GM12878 (cell line): ENCODE measurements at regions not wholly inside any gene's neighbourhood (a gene's known extent, or its start where the extent isn't known, plus 50 kb on each side); places are given as distances from the start of the nearest gene placed in this dataset.

Experiments used
- ATAC-seq: fragments of 200-7000 bp; cut with Tn5 transposase; 3 replicates; pipeline ENCODE4 v1.9.1; 2020; ENCODE audit warnings: mild to moderate bottlenecking, moderate library complexity
- BruUV-seq: library from RNA; stranded (reverse); fragments of 400-500 nt; replicated peaks from 2 replicates; lab custom pipeline; 2021; lab: Mats Ljungman, UMichigan
- CTCF ChIA-PET: fragments of 300-600 bp; sonication (Branson Sonifier 250); formaldehyde crosslinking; extraction: SDS; loops from one replicate; lab custom pipeline; 2021; ENCODE audit warnings: inconsistent platforms; lab: Yijun Ruan, JAX
- POLR2A ChIA-PET: fragments of 350-600 bp; formaldehyde crosslinking; extraction: SDS; loops from one replicate; lab custom pipeline; 2021; ENCODE audit warnings: inconsistent platforms; lab: Charles Lee
- RAD21 ChIA-PET: fragments of 300-600 bp; sonication (Branson Sonifier 250); formaldehyde crosslinking; loops from one replicate; lab custom pipeline; 2023; ENCODE audit warnings: antibody characterized with exemption; ENCODE audit not compliant: unreplicated experiment; lab: Charles Lee
- SMC1A ChIA-PET: fragments of 300-600 bp; sonication (Branson Sonifier 250); formaldehyde crosslinking; loops from one replicate; lab custom pipeline; 2023; ENCODE audit not compliant: unreplicated experiment, uncharacterized antibody; lab: Charles Lee
- DNase-seq: peaks from one replicate; pipeline ENCODE4 v3.0.0-alpha.2; 2011; ENCODE audit warnings: low read depth, low spot score
- FAIRE-seq: peaks from 3 replicates; lab custom pipeline; 2011; peaks lifted over from hg19 to GRCh38; lab: Jason Lieb, UNC
- H2AFZ ChIP-seq: 2 replicates; pipeline ENCODE4 v1.6.0; 2011; ENCODE audit warnings: low read depth, low read length, control low read depth; ENCODE audit not compliant: control insufficient read depth
- H3K27ac ChIP-seq: 2 replicates; pipeline ENCODE4 v1.5.1; 2011; ENCODE audit warnings: control low read depth; ENCODE audit not compliant: control insufficient read depth, insufficient read depth
- H3K27me3 ChIP-seq, 2 experiments: replicated peaks in 1 of 2; 2 replicates each; pipeline versions ENCODE4 v1.6.0 to v1.6.1; 2011; ENCODE audit warnings: low read length in 1 of 2; ENCODE audit not compliant: control insufficient read depth in 2 of 2, insufficient read depth in 2 of 2
- H3K36me3 ChIP-seq, 2 experiments: 2 replicates each; pipeline ENCODE4 v1.5.1; 2011; ENCODE audit warnings: low read length in 1 of 2; ENCODE audit not compliant: control insufficient read depth in 2 of 2, insufficient read depth in 2 of 2
- H3K4me1 ChIP-seq: 2 replicates; pipeline ENCODE4 v1.6.1; 2011; ENCODE audit warnings: mild to moderate bottlenecking, low read length, moderate library complexity, mixed read lengths; ENCODE audit not compliant: control insufficient read depth, insufficient read depth
- H3K4me2 ChIP-seq: 2 replicates; pipeline ENCODE4 v1.6.0; 2011; ENCODE audit warnings: control low read depth; ENCODE audit not compliant: control insufficient read depth, insufficient read depth
- H3K4me3 ChIP-seq: fragments of 200-600 bp; sonication (generic); 2 replicates; pipeline ENCODE4 v1.5.1; 2016
- H3K79me2 ChIP-seq: 2 replicates; pipeline ENCODE4 v1.6.0; 2011; ENCODE audit warnings: low read length; ENCODE audit not compliant: control insufficient read depth, insufficient read depth
- H3K9ac ChIP-seq: 2 replicates; pipeline ENCODE4 v1.8.0; 2011; ENCODE audit warnings: low read length, control low read depth, mixed read lengths; ENCODE audit not compliant: control insufficient read depth, insufficient read depth
- H3K9me3 ChIP-seq: replicated peaks from 3 replicates; pipeline ENCODE4 v1.5.1; 2011; ENCODE audit warnings: mild to moderate bottlenecking, low read length; ENCODE audit not compliant: control insufficient read depth, insufficient read depth
- H4K20me1 ChIP-seq: 2 replicates; pipeline ENCODE4 v1.6.0; 2011; ENCODE audit not compliant: control insufficient read depth, insufficient read depth
- SMC3 ChIP-seq: IDR thresholded peaks from 2 replicates; pipeline ENCODE4 v1.6.1; 2011; ENCODE audit warnings: low read length, improper control_type of control experiment, borderline replicate concordance
- TARDBP ChIP-seq: IDR thresholded peaks from 2 replicates; pipeline ENCODE4 v1.6.1; 2016; ENCODE audit warnings: borderline replicate concordance
- ZNF24 ChIP-seq: fragments of 450-650 bp; IDR thresholded peaks from 2 replicates; pipeline ENCODE4 v1.6.1; 2017; ENCODE audit warnings: antibody characterized with exemption, mild to moderate bottlenecking
- ZNF384 ChIP-seq: IDR thresholded peaks from 2 replicates; pipeline ENCODE4 v1.6.1; 2012; ENCODE audit warnings: low read depth, mild to moderate bottlenecking, low read length, improper control_type of control experiment, borderline replicate concordance
- WGBS: methylation state at CpG from one replicate; pipeline ENCODE4 v1.1.6; 2016; ENCODE audit warnings: low lambda C conversion rate; ENCODE audit not compliant: insufficient replicate concordance, insufficient coverage; ENCODE audit errors: missing lambda C conversion rate; 5-methylcytosine and 5-hydroxymethylcytosine counted together
- in situ Hi-C: fragments of 300-500 bp; cut with MboI; formaldehyde crosslinking; loops from 9 replicates; pipeline ENCODE4 v1.14.3; 2018; ENCODE audit warnings: mixed read lengths
- intact Hi-C: fragments of 100-400 bp; cut with micrococcal nuclease; formaldehyde crosslinking; loops from one replicate; pipeline ENCODE4 v1.14.2; 2022; ENCODE audit not compliant: unreplicated experiment
- TF ChIP-seq, protein P1 (sequence below), 3 experiments: IDR thresholded peaks in 2 of 3; conservative IDR thresholded peaks in 1 of 3; 2 replicates each; pipeline ENCODE4 v1.5.1; 2011; ENCODE audit warnings: low read depth in 3 of 3, low read length in 3 of 3, mild to moderate bottlenecking in 3 of 3, control low read depth in 2 of 3, moderate library complexity in 2 of 3, inconsistent platforms in 1 of 3, mixed read lengths in 1 of 3; ENCODE audit not compliant: control insufficient read depth in 2 of 3, insufficient read depth in 1 of 3; ENCODE audit errors: extremely low read depth in 1 of 3

DNA sequence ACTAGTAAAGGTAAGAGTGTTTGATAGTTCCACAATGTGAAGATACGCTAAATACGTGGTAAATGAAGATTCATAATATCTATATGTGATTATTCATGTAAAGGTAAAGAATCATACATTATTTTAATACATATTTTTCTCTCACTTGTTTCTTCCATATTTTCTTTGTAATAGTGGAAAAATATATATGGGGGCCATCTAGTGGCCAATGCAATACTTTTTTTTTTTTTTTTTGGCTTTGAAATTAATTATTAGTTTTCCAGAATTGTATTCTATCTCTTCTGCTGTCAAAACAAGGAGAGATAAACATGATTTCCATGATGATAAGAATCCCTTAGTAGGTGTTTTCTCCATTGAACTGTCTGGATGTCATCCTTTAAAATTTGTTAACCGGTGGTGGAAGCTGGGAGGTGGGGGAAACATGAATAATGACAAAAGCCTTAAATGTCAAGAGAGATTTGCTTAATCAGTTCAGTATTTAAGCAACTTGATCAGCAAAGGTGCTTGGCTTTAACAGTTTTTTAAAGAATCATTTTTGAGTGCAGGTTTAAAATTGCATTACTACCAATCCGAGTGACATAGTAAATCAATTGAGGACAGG lies 508.7 kb upstream of the HTR2C start:
- Histone ChIP-seq H2AFZ (no peak overlapping the region), H3K27me3 (no peaks in the 10 kb centered on the region), H3K4me2 (no peak overlapping the region), H3K27ac (no peak overlapping the region), H3K79me2 (no peaks in the 10 kb centered on the region), H3K36me3 (no peaks in the 10 kb centered on the region), H4K20me1 (no peaks in the 10 kb centered on the region), H3K4me1 (no peaks in the 10 kb centered on the region), H3K9me3 (no peaks in the 10 kb centered on the region; the same call in 2 of the 3 replicates), H3K9ac (no peak overlapping the region), H3K4me3 (no peak overlapping the region)
- POLR2A ChIA-PET, result no interaction called here
- SMC1A ChIA-PET, result interaction anchor here (1.0 kb wide), 1 partner anchor 10 kb away, joined by 3 read pairs; no protein-coding TSS in a partner anchor
- intact Hi-C loops, result loop anchor here (1.0 kb wide), 1 partner anchor 146 kb away; no protein-coding TSS in a partner anchor
- BruUV-seq, result no TSS peak
- CTCF ChIA-PET, result no interaction called here
- FAIRE-seq, result no peak
- TF ChIP-seq, protein P1, sequence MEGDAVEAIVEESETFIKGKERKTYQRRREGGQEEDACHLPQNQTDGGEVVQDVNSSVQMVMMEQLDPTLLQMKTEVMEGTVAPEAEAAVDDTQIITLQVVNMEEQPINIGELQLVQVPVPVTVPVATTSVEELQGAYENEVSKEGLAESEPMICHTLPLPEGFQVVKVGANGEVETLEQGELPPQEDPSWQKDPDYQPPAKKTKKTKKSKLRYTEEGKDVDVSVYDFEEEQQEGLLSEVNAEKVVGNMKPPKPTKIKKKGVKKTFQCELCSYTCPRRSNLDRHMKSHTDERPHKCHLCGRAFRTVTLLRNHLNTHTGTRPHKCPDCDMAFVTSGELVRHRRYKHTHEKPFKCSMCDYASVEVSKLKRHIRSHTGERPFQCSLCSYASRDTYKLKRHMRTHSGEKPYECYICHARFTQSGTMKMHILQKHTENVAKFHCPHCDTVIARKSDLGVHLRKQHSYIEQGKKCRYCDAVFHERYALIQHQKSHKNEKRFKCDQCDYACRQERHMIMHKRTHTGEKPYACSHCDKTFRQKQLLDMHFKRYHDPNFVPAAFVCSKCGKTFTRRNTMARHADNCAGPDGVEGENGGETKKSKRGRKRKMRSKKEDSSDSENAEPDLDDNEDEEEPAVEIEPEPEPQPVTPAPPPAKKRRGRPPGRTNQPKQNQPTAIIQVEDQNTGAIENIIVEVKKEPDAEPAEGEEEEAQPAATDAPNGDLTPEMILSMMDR (IDR thresholded peaks at IDR 0.05 in 2 of 3, conservative IDR thresholded peaks at IDR 0.05 in 1 of 3; ENCODE audit: control insufficient read depth in 2 of 3, extremely low read depth in 1 of 3, insufficient read depth in 1 of 3, low read depth in 3 of 3, low read length in 3 of 3), result peak in 2 of 3 experiments; percentile 12 to 28; a peak in 1 of 6 replicates
- TF ChIP-seq ZNF384, result peak; percentile 60; the same call in 1 of the 2 replicates
- TF ChIP-seq TARDBP, result no peak
- peak; percentile 25; the same call in 1 of the 2 replicates for TF ChIP-seq SMC3
- TF ChIP-seq ZNF24, result no peak
- RAD21 ChIA-PET, result no interaction called here
- no peak for DNase-seq
- ATAC-seq, result no peak
- in situ Hi-C loops, result no loop called here
- WGBS, result 13% methylated on average over 4 of the region's 4 CpGs
